ENCODE measurements at regions not wholly inside any gene's neighbourhood (a gene's known extent, or its start where the extent isn't known, plus 50 kb on each side); places are given as distances from the start of the nearest gene placed in this dataset.

DNA sequence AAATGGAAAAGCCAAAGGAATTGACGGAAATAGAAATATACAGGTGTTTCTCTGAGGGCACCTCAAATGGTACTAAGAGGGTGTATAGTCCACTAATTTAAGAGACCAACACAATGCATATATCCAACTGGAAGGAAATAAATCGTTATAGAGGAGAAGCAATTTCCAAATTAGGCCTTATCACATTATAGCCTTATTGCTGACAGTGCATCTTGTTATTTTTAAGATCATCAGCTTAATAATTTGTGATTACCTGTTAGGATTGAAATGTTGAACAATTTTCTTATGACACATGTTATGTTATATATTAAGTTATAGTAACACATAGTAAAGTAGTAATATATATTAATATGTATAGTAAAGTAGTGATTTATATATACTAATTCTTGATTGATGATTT lies 915.7 kb upstream of the PCDH9 start:
- TF ChIP-seq GABPA (IDR thresholded peaks at IDR 0.05; ENCODE audit: low read depth) = no peak
- TF ChIP-seq, protein P1, sequence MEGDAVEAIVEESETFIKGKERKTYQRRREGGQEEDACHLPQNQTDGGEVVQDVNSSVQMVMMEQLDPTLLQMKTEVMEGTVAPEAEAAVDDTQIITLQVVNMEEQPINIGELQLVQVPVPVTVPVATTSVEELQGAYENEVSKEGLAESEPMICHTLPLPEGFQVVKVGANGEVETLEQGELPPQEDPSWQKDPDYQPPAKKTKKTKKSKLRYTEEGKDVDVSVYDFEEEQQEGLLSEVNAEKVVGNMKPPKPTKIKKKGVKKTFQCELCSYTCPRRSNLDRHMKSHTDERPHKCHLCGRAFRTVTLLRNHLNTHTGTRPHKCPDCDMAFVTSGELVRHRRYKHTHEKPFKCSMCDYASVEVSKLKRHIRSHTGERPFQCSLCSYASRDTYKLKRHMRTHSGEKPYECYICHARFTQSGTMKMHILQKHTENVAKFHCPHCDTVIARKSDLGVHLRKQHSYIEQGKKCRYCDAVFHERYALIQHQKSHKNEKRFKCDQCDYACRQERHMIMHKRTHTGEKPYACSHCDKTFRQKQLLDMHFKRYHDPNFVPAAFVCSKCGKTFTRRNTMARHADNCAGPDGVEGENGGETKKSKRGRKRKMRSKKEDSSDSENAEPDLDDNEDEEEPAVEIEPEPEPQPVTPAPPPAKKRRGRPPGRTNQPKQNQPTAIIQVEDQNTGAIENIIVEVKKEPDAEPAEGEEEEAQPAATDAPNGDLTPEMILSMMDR (IDR thresholded peaks at IDR 0.05; ENCODE audit: insufficient read depth, low read length) = no peak
- no peak for TF ChIP-seq POLR2AphosphoS5 (IDR thresholded peaks at IDR 0.05; ENCODE audit: low read depth)
- TF ChIP-seq SPI1 (IDR thresholded peaks at IDR 0.05; ENCODE audit: borderline replicate concordance, low read depth) = no peak
- TF ChIP-seq, protein P2, sequence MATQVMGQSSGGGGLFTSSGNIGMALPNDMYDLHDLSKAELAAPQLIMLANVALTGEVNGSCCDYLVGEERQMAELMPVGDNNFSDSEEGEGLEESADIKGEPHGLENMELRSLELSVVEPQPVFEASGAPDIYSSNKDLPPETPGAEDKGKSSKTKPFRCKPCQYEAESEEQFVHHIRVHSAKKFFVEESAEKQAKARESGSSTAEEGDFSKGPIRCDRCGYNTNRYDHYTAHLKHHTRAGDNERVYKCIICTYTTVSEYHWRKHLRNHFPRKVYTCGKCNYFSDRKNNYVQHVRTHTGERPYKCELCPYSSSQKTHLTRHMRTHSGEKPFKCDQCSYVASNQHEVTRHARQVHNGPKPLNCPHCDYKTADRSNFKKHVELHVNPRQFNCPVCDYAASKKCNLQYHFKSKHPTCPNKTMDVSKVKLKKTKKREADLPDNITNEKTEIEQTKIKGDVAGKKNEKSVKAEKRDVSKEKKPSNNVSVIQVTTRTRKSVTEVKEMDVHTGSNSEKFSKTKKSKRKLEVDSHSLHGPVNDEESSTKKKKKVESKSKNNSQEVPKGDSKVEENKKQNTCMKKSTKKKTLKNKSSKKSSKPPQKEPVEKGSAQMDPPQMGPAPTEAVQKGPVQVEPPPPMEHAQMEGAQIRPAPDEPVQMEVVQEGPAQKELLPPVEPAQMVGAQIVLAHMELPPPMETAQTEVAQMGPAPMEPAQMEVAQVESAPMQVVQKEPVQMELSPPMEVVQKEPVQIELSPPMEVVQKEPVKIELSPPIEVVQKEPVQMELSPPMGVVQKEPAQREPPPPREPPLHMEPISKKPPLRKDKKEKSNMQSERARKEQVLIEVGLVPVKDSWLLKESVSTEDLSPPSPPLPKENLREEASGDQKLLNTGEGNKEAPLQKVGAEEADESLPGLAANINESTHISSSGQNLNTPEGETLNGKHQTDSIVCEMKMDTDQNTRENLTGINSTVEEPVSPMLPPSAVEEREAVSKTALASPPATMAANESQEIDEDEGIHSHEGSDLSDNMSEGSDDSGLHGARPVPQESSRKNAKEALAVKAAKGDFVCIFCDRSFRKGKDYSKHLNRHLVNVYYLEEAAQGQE (IDR thresholded peaks at IDR 0.05; ENCODE audit: insufficient replicate concordance, low read depth) = no peak

Measured in HL-60 (cell line).